Activated CD8-positive, alpha-beta T cell treated with anti-CD3 and anti-CD28 coated beads, Interleukin-2, amount 10 ng/mL, durations not matched to agents 7 days and 5 days (primary cell): ENCODE measurements at regions not wholly inside any gene's neighbourhood (a gene's known extent, or its start where the extent isn't known, plus 50 kb on each side); places are given as distances from the start of the nearest gene placed in this dataset.

ENCODE experiments used
- ATAC-seq: fragments of 150-1000 bp; cut with Tn5 transposase; one replicate; pipeline ENCODE4 v1.10.0; 2021; ENCODE audit warnings: moderate library complexity
- CTCF ChIA-PET: fragments of 350-600 bp; sonication (Branson Sonifier 250); formaldehyde crosslinking; loops from one replicate; lab custom pipeline; 2021; ENCODE audit warnings: antibody characterized with exemption; lab: Charles Lee
- POLR2A ChIA-PET: fragments of 350-600 bp; sonication (Branson Sonifier 250); formaldehyde crosslinking; loops from one replicate; lab custom pipeline; 2021; ENCODE audit warnings: antibody characterized with exemption; lab: Charles Lee
- DNase-seq: peaks from one replicate; pipeline ENCODE4 v3.0.0-alpha.2; 2020
- H3K27ac Mint-ChIP-seq: one replicate; pipeline ENCODE4 v1.8.0; 2021; ENCODE audit warnings: mild to moderate bottlenecking, mixed read lengths
- H3K27me3 Mint-ChIP-seq: one replicate; pipeline ENCODE4 v1.8.0; 2021; ENCODE audit warnings: low read depth, mixed read lengths
- H3K36me3 Mint-ChIP-seq: one replicate; pipeline ENCODE4 v1.8.0; 2021; ENCODE audit warnings: low read depth, mixed read lengths
- H3K4me1 Mint-ChIP-seq: one replicate; pipeline ENCODE4 v1.8.0; 2021; ENCODE audit warnings: low read depth, mixed read lengths
- H3K4me3 Mint-ChIP-seq: one replicate; pipeline ENCODE4 v1.8.0; 2021; ENCODE audit warnings: mild to moderate bottlenecking, mixed read lengths
- H3K9me3 Mint-ChIP-seq: one replicate; pipeline ENCODE4 v1.8.0; 2022; ENCODE audit warnings: mixed read lengths; ENCODE audit not compliant: insufficient read depth

DNA sequence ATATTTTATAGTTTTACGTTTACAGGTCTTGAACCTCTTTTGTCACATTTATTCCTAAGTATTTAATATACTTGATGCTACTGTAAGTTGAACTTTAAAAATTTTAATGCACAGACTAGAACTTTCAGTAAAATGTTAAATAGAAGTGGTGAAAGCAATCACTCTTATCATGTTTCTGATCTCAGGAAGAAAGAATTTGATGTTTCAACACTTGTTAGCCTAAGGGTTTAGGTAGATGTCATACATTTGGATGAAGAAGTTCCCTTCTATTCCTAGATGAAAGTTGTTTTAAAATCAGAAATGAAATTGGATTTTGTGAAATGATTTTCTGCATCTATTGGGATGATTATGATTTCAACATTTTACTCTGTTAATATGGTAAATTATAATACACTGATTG lies 63.6 kb upstream of the TTLL7 start:
- ATAC-seq (no peak), DNase-seq (no peak)
- peaks cover 4% of the 10 kb centered on the region for H3K4me1 Mint-ChIP-seq
- H3K9me3 Mint-ChIP-seq, result no peaks in the 10 kb centered on the region
- no peak overlapping the region for H3K4me3 Mint-ChIP-seq
- ChIA-PET CTCF (no interaction called here), POLR2A (no interaction called here)
- no peak overlapping the region for H3K27ac Mint-ChIP-seq
- no peaks in the 10 kb centered on the region for H3K36me3 Mint-ChIP-seq
- H3K27me3 Mint-ChIP-seq, result peaks cover 16% of the 10 kb centered on the region

DNA sequence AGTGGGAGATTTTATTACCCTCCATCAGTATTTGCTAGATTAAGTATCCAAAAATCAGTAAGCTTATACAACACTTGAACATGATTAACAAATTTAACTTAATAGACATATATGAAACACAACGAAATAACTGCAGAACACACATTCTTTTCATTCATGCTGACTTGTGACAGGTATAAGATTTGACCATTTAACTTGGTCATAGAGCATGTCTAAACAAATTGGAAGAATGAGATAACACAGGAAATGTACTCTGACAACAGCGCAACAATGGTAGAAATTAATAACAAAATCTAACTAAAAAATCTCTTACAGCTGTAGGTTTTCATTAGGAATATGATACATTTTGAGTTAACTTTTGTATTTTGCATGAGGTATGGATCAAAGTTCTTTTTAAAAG lies 62.4 kb upstream of the TTLL7 start:
- ATAC-seq, result no peak
- Mint-ChIP-seq H3K36me3 (no peaks in the 10 kb centered on the region), H3K27ac (no peak overlapping the region), H3K9me3 (no peaks in the 10 kb centered on the region), H3K4me1 (peaks cover 4% of the 10 kb centered on the region), H3K27me3 (peaks cover 16% of the 10 kb centered on the region), H3K4me3 (no peak overlapping the region)
- ChIA-PET POLR2A (no interaction called here), CTCF (no interaction called here)
- DNase-seq, result no peak

DNA sequence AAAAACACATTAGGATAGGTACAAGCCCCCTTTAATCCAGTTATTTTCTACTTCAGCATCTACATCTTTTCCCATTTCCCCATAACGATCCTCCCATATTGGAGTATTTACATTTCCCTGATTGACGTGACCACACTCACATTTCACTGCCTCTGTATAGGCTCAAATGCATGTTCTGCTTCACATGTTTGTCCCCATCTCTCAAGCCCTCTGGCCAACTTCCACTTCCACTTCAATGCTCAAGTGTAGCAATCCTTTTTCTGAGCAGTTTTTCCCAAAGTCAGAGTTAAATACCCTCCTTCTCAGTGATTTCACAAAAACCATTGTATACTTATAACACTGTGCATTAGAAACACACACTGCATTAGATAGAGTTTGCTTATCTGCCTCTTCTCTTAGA lies 61.8 kb upstream of the TTLL7 start:
- no peak for DNase-seq
- ChIA-PET CTCF (no interaction called here), POLR2A (no interaction called here)
- Mint-ChIP-seq H3K4me3 (no peak overlapping the region), H3K36me3 (no peaks in the 10 kb centered on the region), H3K4me1 (peaks cover under 1% of the 10 kb centered on the region), H3K27me3 (peaks cover 16% of the 10 kb centered on the region), H3K9me3 (no peaks in the 10 kb centered on the region), H3K27ac (no peak overlapping the region)
- no peak for ATAC-seq

DNA sequence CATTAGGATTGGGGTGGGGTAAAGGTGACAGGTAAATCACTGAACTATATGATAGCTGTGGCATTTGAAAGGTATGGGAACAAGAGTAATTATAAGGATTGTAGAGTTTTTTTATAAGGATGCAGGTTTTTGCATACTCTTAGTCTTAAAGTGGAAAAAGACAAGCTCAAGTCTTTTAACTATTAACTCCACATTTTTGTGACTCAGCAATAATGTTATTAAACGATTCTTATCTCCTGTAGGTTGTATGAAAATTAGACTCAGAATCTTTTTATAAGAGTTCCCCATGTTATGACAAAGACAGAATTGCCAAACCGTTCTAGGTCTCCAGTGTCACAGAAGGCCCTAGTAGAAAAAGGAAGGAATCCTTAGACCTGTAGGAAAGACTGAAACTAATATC lies 49.9 kb upstream of the TTLL7 start:
- Mint-ChIP-seq H3K36me3 (no peaks in the 10 kb centered on the region), H3K27ac (no peak overlapping the region), H3K4me3 (no peak overlapping the region), H3K27me3 (peaks cover 2% of the 10 kb centered on the region), H3K4me1 (no peaks in the 10 kb centered on the region), H3K9me3 (no peaks in the 10 kb centered on the region)
- ChIA-PET CTCF (interaction anchor here (1.4 kb wide), 1 partner anchor 38 kb away, joined by 3 read pairs; no protein-coding TSS in a partner anchor), POLR2A (no interaction called here)
- no peak for DNase-seq
- no peak for ATAC-seq
